Fibroblast of lung (primary cell): ENCODE measurements at regions not wholly inside any gene's neighbourhood (a gene's known extent, or its start where the extent isn't known, plus 50 kb on each side); places are given as distances from the start of the nearest gene placed in this dataset.

Source experiments
- EZH2 ChIP-seq: IDR thresholded peaks from 2 replicates; pipeline ENCODE4 v1.5.1; 2012; ENCODE audit warnings: low read length, control low read depth, mild to moderate bottlenecking; ENCODE audit errors: missing control alignments
- TF ChIP-seq, protein P1 (sequence below), 2 donors: IDR thresholded peaks in 1 of 2; conservative IDR thresholded peaks in 1 of 2; 1 replicate in 1 of 2; 2 replicates in 1 of 2; pipeline ENCODE4 v1.5.1; 2011 to 2012; ENCODE audit warnings: low read length in 2 of 2, control low read depth in 1 of 2, inconsistent platforms in 1 of 2, low read depth in 1 of 2, mild to moderate bottlenecking in 1 of 2

DNA sequence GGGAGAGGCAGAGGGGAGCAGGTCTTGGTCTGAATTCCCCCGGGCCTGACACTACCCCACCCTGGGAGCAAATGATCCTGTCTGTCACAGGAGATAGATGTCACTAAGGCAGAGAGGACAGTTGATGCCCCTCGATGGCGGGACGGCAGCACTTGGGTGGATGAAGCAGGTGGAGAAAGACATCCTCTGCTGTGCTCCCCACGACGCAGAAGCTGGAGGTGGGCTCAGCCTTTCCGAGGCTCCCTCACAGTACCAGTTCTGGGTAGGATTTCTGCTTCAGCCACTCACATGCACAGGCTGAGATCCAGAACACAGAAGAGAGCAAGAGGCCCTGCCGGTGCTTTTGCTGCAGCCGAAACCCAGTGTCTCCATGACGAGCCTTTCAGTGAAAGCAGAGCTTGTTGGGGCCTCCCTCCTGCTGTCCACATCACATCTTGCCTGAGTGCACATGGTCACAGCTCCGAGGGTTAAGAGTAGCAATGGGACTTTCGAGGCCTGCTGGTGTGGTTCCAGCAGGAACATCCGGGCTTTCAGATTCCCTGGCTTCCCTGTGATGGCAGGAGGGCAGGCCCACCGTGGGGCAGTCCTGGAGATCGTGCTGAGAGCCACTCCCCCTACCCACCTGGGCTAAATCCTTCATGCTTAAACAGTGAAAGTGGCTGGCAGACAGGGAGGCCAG is 107.3 kb upstream of the PRR20G start:
- TF ChIP-seq, protein P1, sequence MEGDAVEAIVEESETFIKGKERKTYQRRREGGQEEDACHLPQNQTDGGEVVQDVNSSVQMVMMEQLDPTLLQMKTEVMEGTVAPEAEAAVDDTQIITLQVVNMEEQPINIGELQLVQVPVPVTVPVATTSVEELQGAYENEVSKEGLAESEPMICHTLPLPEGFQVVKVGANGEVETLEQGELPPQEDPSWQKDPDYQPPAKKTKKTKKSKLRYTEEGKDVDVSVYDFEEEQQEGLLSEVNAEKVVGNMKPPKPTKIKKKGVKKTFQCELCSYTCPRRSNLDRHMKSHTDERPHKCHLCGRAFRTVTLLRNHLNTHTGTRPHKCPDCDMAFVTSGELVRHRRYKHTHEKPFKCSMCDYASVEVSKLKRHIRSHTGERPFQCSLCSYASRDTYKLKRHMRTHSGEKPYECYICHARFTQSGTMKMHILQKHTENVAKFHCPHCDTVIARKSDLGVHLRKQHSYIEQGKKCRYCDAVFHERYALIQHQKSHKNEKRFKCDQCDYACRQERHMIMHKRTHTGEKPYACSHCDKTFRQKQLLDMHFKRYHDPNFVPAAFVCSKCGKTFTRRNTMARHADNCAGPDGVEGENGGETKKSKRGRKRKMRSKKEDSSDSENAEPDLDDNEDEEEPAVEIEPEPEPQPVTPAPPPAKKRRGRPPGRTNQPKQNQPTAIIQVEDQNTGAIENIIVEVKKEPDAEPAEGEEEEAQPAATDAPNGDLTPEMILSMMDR (conservative IDR thresholded peaks at IDR 0.05 in 1 of 2, IDR thresholded peaks at IDR 0.05 in 1 of 2; ENCODE audit: low read depth in 1 of 2, low read length in 2 of 2): no peak
- TF ChIP-seq EZH2: no peak
